D721Med (cell line): ENCODE measurements at regions not wholly inside any gene's neighbourhood (a gene's known extent, or its start where the extent isn't known, plus 50 kb on each side); places are given as distances from the start of the nearest gene placed in this dataset.

Experiments
- DNase-seq: peaks from one replicate; pipeline ENCODE4 v3.0.0; 2011; ENCODE audit warnings: low spot score; ENCODE audit not compliant: insufficient read length
- FAIRE-seq: peaks from 2 replicates; lab custom pipeline; 2011; peaks lifted over from hg19 to GRCh38; lab: Jason Lieb, UNC
- CTCF ChIP-seq: IDR thresholded peaks from 2 replicates; pipeline ENCODE4 v1.5.1; 2012; ENCODE audit warnings: mild to moderate bottlenecking, control low read depth; ENCODE audit not compliant: insufficient read depth; ENCODE audit errors: missing control alignments

GRCh38 chr5:136811551-136811950, 446.2 kb upstream of the TRPC7 start:
- TF ChIP-seq CTCF = no peak
- DNase-seq (no peak), FAIRE-seq (no peak)

GRCh38 chr5:136811086-136811485, 445.7 kb upstream of the TRPC7 start:
- DNase-seq (no peak), FAIRE-seq (no peak)
- no peak for TF ChIP-seq CTCF

- FAIRE-seq = no peak
- TF ChIP-seq CTCF = no peak
- no peak for DNase-seq
These were observed 445.0 kb upstream of the TRPC7 start for GRCh38 chr5:136810261-136810801.

- no peak for FAIRE-seq
- DNase-seq = no peak
- TF ChIP-seq CTCF = no peak
These were observed 444.0 kb upstream of the TRPC7 start for GRCh38 chr5:136809382-136809781.

GRCh38 chr5:136808756-136809155, 443.4 kb upstream of the TRPC7 start:
- DNase-seq (no peak), FAIRE-seq (no peak)
- no peak for TF ChIP-seq CTCF

DNA sequence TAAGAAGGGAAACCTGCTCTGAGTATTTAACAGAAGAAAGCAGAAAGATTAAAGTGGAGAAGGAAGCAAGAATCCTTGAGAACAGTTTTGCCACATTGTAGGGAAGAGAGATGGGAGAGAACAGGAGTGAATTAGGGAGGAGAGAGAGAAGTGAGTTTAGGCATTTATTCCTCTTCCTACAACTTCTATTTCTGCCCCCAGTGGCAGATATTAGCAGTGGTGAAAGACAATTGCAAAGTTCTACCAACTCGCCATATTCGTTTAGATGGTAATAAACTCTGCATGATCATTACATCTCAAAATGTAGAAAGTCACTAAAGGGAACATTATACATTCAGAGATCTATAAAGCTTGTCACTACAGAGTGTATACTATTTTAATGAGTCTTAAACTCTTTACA, 440.1 kb upstream of the TRPC7 start:
- FAIRE-seq = no peak
- TF ChIP-seq CTCF = no peak

GRCh38 chr5:136802383-136802782, 437.0 kb upstream of the TRPC7 start:
- TF ChIP-seq CTCF = peak; percentile 66
- FAIRE-seq = no peak
- no peak for DNase-seq

More for the DNA sequence above, 440.1 kb upstream of the TRPC7 start:
- DNase-seq = no peak
